ENCODE measurements at regions not wholly inside any gene's neighbourhood (a gene's known extent, or its start where the extent isn't known, plus 50 kb on each side); places are given as distances from the start of the nearest gene placed in this dataset.

GRCh38 chr5:4207486-4207885 is 611.9 kb downstream of the IRX1 start:
- Mint-ChIP-seq H3K36me3 (no peaks in the 10 kb centered on the region), H3K4me1 (no peaks in the 10 kb centered on the region), H3K4me3 (no peak overlapping the region), H3K27ac (no peak overlapping the region), H3K9me3 (peaks cover 14% of the 10 kb centered on the region), H3K27me3 (no peaks in the 10 kb centered on the region)
- ATAC-seq = no peak

GRCh38 chr5:4208537-4208936 is 612.9 kb downstream of the IRX1 start:
- ATAC-seq = no peak
- H3K27me3 Mint-ChIP-seq = no peaks in the 10 kb centered on the region
- no peaks in the 10 kb centered on the region for H3K36me3 Mint-ChIP-seq
- H3K9me3 Mint-ChIP-seq = peaks cover 17% of the 10 kb centered on the region
- H3K27ac Mint-ChIP-seq = no peak overlapping the region
- H3K4me3 Mint-ChIP-seq = no peak overlapping the region
- H3K4me1 Mint-ChIP-seq = no peaks in the 10 kb centered on the region

GRCh38 chr5:4208996-4209395 is 613.4 kb downstream of the IRX1 start:
- Mint-ChIP-seq H3K4me3 (no peak overlapping the region), H3K9me3 (peaks cover 17% of the 10 kb centered on the region), H3K36me3 (no peaks in the 10 kb centered on the region), H3K4me1 (no peaks in the 10 kb centered on the region), H3K27me3 (no peaks in the 10 kb centered on the region), H3K27ac (no peak overlapping the region)
- no peak for ATAC-seq

GRCh38 chr5:4212071-4212739 is 616.6 kb downstream of the IRX1 start:
- Mint-ChIP-seq H3K36me3 (no peaks in the 10 kb centered on the region), H3K27me3 (no peaks in the 10 kb centered on the region), H3K4me1 (no peaks in the 10 kb centered on the region), H3K27ac (no peak overlapping the region), H3K9me3 (peaks cover 23% of the 10 kb centered on the region), H3K4me3 (no peak overlapping the region)
- no peak for ATAC-seq

- ATAC-seq = no peak
- H3K27me3 Mint-ChIP-seq = no peaks in the 10 kb centered on the region
- no peaks in the 10 kb centered on the region for H3K4me1 Mint-ChIP-seq
- no peak overlapping the region for H3K27ac Mint-ChIP-seq
- no peak overlapping the region for H3K4me3 Mint-ChIP-seq
- H3K9me3 Mint-ChIP-seq = peaks cover 23% of the 10 kb centered on the region
- H3K36me3 Mint-ChIP-seq = no peaks in the 10 kb centered on the region
These were observed 617.6 kb downstream of the IRX1 start for GRCh38 chr5:4212981-4213819.

- no peak for ATAC-seq
- H3K36me3 Mint-ChIP-seq = no peaks in the 10 kb centered on the region
- H3K27me3 Mint-ChIP-seq = no peaks in the 10 kb centered on the region
- H3K4me3 Mint-ChIP-seq = no peak overlapping the region
- H3K4me1 Mint-ChIP-seq = no peaks in the 10 kb centered on the region
- H3K27ac Mint-ChIP-seq = no peak overlapping the region
- peaks cover 11% of the 10 kb centered on the region for H3K9me3 Mint-ChIP-seq
These were observed 619.5 kb downstream of the IRX1 start for GRCh38 chr5:4215143-4215542.

- Mint-ChIP-seq H3K9me3 (peaks cover 11% of the 10 kb centered on the region), H3K27ac (no peak overlapping the region), H3K36me3 (no peaks in the 10 kb centered on the region), H3K27me3 (no peaks in the 10 kb centered on the region), H3K4me3 (no peak overlapping the region), H3K4me1 (no peaks in the 10 kb centered on the region)
- ATAC-seq = no peak
These were observed 620.5 kb downstream of the IRX1 start for GRCh38 chr5:4216142-4216541.

- H3K9me3 Mint-ChIP-seq = peaks cover 5% of the 10 kb centered on the region
- H3K27ac Mint-ChIP-seq = no peak overlapping the region
- H3K4me1 Mint-ChIP-seq = no peaks in the 10 kb centered on the region
- H3K36me3 Mint-ChIP-seq = no peaks in the 10 kb centered on the region
- no peaks in the 10 kb centered on the region for H3K27me3 Mint-ChIP-seq
- ATAC-seq = no peak
- no peak overlapping the region for H3K4me3 Mint-ChIP-seq
These were observed 624.4 kb downstream of the IRX1 start for GRCh38 chr5:4220016-4220415.

GRCh38 chr5:4221048-4221447 is 625.4 kb downstream of the IRX1 start:
- Mint-ChIP-seq H3K27ac (no peak overlapping the region), H3K4me1 (no peaks in the 10 kb centered on the region), H3K9me3 (no peaks in the 10 kb centered on the region), H3K27me3 (no peaks in the 10 kb centered on the region), H3K36me3 (no peaks in the 10 kb centered on the region), H3K4me3 (no peak overlapping the region)
- no peak for ATAC-seq

GRCh38 chr5:4222147-4222546 is 626.5 kb downstream of the IRX1 start:
- Mint-ChIP-seq H3K27ac (no peak overlapping the region), H3K4me1 (no peaks in the 10 kb centered on the region), H3K9me3 (peaks cover 3% of the 10 kb centered on the region), H3K27me3 (no peaks in the 10 kb centered on the region), H3K4me3 (no peak overlapping the region), H3K36me3 (no peaks in the 10 kb centered on the region)
- ATAC-seq = no peak

GRCh38 chr5:4222821-4223220 is 627.2 kb downstream of the IRX1 start:
- no peak for ATAC-seq
- Mint-ChIP-seq H3K36me3 (no peaks in the 10 kb centered on the region), H3K4me3 (no peak overlapping the region), H3K27ac (no peak overlapping the region), H3K9me3 (peaks cover 3% of the 10 kb centered on the region), H3K4me1 (no peaks in the 10 kb centered on the region), H3K27me3 (no peaks in the 10 kb centered on the region)

- no peaks in the 10 kb centered on the region for H3K4me1 Mint-ChIP-seq
- no peaks in the 10 kb centered on the region for H3K36me3 Mint-ChIP-seq
- no peak overlapping the region for H3K27ac Mint-ChIP-seq
- H3K27me3 Mint-ChIP-seq = no peaks in the 10 kb centered on the region
- H3K4me3 Mint-ChIP-seq = no peak overlapping the region
- peaks cover 5% of the 10 kb centered on the region for H3K9me3 Mint-ChIP-seq
- ATAC-seq = no peak
These were observed 630.1 kb downstream of the IRX1 start for GRCh38 chr5:4225741-4226140.

- H3K9me3 Mint-ChIP-seq = peaks cover 5% of the 10 kb centered on the region
- ATAC-seq = no peak
- H3K36me3 Mint-ChIP-seq = no peaks in the 10 kb centered on the region
- H3K27ac Mint-ChIP-seq = no peak overlapping the region
- no peaks in the 10 kb centered on the region for H3K4me1 Mint-ChIP-seq
- no peaks in the 10 kb centered on the region for H3K27me3 Mint-ChIP-seq
- no peak overlapping the region for H3K4me3 Mint-ChIP-seq
These were observed 630.9 kb downstream of the IRX1 start for GRCh38 chr5:4226565-4226964.

- H3K27ac Mint-ChIP-seq = no peak overlapping the region
- no peaks in the 10 kb centered on the region for H3K27me3 Mint-ChIP-seq
- no peaks in the 10 kb centered on the region for H3K36me3 Mint-ChIP-seq
- H3K4me3 Mint-ChIP-seq = no peak overlapping the region
- no peak for ATAC-seq
- H3K9me3 Mint-ChIP-seq = peaks cover 6% of the 10 kb centered on the region
- no peaks in the 10 kb centered on the region for H3K4me1 Mint-ChIP-seq
These were observed 633.1 kb downstream of the IRX1 start for GRCh38 chr5:4228708-4229107.

- Mint-ChIP-seq H3K9me3 (peaks cover 14% of the 10 kb centered on the region), H3K36me3 (no peaks in the 10 kb centered on the region), H3K27me3 (no peaks in the 10 kb centered on the region), H3K27ac (no peak overlapping the region), H3K4me3 (no peak overlapping the region), H3K4me1 (no peaks in the 10 kb centered on the region)
- ATAC-seq = no peak
These were observed 634.0 kb downstream of the IRX1 start for GRCh38 chr5:4229414-4230292.

Measured in stimulated activated memory B cell treated with anti-CD40 and anti-IgM and Interleukin-4, amounts not matched to agents 10 μg/mL and 1 μg/mL and 100 μg/mL, for 72 hours (primary cell).